Neutrophil (primary cell): ENCODE measurements at regions not wholly inside any gene's neighbourhood (a gene's known extent, or its start where the extent isn't known, plus 50 kb on each side); places are given as distances from the start of the nearest gene placed in this dataset.

ENCODE experiments used
- H3K27ac ChIP-seq: fragments of 200-600 bp; sonication (generic); 2 replicates; pipeline ENCODE4 v1.5.1; 2016; ENCODE audit warnings: mild to moderate bottlenecking, moderate library complexity
- H3K27me3 ChIP-seq: fragments of 200-600 bp; sonication (generic); 2 replicates; pipeline ENCODE4 v1.6.0; 2016; ENCODE audit warnings: mild to moderate bottlenecking
- H3K36me3 ChIP-seq: fragments of 200-600 bp; sonication (generic); 2 replicates; pipeline ENCODE4 v1.5.1; 2017
- H3K4me1 ChIP-seq, 2 experiments: fragments of 200-600 bp in 1 of 2; sonication (generic) in 1 of 2; 1 replicate in 1 of 2; 2 replicates in 1 of 2; pipeline versions ENCODE4 v1.5.1 to v1.6.1; 2013 to 2016; ENCODE audit warnings: low read depth in 1 of 2, low read length in 1 of 2, mild to moderate bottlenecking in 1 of 2, moderate library complexity in 1 of 2; ENCODE audit not compliant: control insufficient read depth in 1 of 2, insufficient read depth in 1 of 2
- H3K4me3 ChIP-seq, 2 experiments: fragments of 200-600 bp in 1 of 2; sonication (generic) in 1 of 2; 1 replicate in 1 of 2; 2 replicates in 1 of 2; pipeline ENCODE4 v1.5.1; 2013 to 2016; ENCODE audit warnings: low read depth in 1 of 2, low read length in 1 of 2, mild to moderate bottlenecking in 1 of 2, moderate library complexity in 1 of 2
- H3K9me3 ChIP-seq: fragments of 200-600 bp; sonication (generic); 2 replicates; pipeline ENCODE4 v1.5.1; 2016
- TF ChIP-seq, protein P1 (sequence below): fragments of 200-600 bp; sonication (generic); IDR thresholded peaks from 2 replicates; pipeline ENCODE4 v1.5.1; 2016; ENCODE audit warnings: antibody characterized with exemption

DNA sequence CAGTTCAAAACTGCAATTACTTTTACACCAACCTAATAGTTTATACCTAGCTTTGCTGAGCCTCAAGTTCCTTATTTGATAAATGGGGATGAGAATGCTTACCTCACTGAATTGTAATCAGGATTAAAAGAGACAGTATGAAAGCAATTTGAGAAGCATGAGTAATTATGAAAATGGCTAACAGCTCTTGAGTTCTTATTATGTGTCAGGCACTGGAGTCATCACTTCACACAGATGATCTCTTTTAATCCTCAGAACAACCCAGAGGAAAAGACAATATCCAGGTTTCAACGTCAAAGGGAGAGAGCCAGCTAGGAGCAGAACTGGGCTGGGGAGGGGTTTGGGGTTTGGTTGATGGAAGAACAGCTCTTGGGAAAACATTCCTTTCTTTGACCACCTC, 221.0 kb upstream of the NWD2 start:
- TF ChIP-seq, protein P1, sequence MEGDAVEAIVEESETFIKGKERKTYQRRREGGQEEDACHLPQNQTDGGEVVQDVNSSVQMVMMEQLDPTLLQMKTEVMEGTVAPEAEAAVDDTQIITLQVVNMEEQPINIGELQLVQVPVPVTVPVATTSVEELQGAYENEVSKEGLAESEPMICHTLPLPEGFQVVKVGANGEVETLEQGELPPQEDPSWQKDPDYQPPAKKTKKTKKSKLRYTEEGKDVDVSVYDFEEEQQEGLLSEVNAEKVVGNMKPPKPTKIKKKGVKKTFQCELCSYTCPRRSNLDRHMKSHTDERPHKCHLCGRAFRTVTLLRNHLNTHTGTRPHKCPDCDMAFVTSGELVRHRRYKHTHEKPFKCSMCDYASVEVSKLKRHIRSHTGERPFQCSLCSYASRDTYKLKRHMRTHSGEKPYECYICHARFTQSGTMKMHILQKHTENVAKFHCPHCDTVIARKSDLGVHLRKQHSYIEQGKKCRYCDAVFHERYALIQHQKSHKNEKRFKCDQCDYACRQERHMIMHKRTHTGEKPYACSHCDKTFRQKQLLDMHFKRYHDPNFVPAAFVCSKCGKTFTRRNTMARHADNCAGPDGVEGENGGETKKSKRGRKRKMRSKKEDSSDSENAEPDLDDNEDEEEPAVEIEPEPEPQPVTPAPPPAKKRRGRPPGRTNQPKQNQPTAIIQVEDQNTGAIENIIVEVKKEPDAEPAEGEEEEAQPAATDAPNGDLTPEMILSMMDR, result no peak
- no peaks in the 10 kb centered on the region for H3K36me3 ChIP-seq
- no peaks in the 10 kb centered on the region for H3K4me1 ChIP-seq
- no peaks in the 10 kb centered on the region for H3K27me3 ChIP-seq
- no peak overlapping the region for H3K27ac ChIP-seq
- H3K9me3 ChIP-seq, result no peaks in the 10 kb centered on the region
- no peak overlapping the region for H3K4me3 ChIP-seq

DNA sequence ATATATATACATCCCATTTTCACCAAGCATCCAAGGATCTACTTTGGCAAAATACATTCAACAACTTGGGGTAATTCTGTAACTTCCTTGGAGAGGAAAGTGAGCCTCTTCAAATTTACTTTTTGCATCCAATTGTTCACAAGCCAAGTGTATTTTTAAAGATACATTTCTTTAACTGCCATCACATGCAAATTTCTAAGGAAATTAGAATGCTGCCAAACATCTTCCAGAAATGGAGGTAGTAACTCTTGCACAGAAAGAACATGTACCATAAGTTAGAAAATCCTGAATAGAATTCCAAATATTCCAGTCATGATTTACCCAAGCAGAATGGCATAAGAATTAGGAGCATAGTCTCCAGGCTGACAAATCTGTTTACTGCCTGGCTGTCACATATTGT, 220.5 kb upstream of the NWD2 start:
- TF ChIP-seq, protein P1, result no peak
- no peak overlapping the region for H3K27ac ChIP-seq

DNA sequence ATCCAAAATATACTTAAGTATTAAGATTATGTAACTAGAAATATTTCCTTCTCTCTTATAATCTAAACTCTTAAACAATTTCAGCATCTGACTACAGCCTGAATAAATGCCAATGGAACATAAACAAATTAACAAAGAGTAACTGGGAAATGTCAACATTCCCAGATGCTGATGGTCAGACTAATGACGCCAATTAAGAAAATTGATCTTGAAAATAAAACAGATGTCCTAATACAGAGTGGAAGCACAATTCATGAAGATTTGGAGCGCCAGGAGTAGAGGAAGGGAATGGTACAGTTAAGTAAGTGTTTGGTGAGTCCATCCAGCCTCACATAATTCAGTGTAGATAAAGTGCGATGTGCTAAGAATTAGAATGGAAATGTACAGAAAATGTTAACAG, 203.7 kb upstream of the NWD2 start:
- Histone ChIP-seq H3K27ac (no peak overlapping the region), H3K4me1 (no peaks in the 10 kb centered on the region), H3K4me3 (no peak overlapping the region), H3K9me3 (no peaks in the 10 kb centered on the region), H3K36me3 (no peaks in the 10 kb centered on the region), H3K27me3 (no peaks in the 10 kb centered on the region)
- TF ChIP-seq, protein P1, result no peak

More for the DNA sequence above, 220.5 kb upstream of the NWD2 start:
- Histone ChIP-seq H3K36me3 (no peaks in the 10 kb centered on the region), H3K9me3 (no peaks in the 10 kb centered on the region), H3K4me1 (no peaks in the 10 kb centered on the region), H3K27me3 (no peaks in the 10 kb centered on the region), H3K4me3 (no peak overlapping the region)

DNA sequence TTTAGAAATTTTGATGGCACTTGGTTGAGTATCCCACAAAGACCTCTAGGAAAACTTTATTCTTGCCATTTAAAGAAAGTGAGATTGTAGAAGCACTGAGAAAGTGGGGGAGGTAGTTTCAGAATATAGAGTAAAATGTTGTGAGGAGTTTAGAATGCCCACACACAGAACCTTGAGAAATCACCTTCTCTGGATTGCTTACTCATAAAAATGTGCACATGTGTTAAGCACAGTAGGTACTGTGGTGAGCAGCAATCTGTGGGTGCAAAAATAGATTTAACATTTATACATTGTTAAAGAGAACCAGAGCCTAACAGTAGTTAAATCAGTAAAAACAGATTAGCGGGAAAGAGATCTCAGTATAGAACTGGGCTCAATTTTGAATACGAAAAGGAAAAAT, 201.2 kb upstream of the NWD2 start:
- H3K9me3 ChIP-seq, result no peaks in the 10 kb centered on the region
- TF ChIP-seq, protein P1, result no peak
- H3K4me1 ChIP-seq, result no peaks in the 10 kb centered on the region
- no peak overlapping the region for H3K27ac ChIP-seq
- H3K4me3 ChIP-seq, result no peak overlapping the region
- no peaks in the 10 kb centered on the region for H3K36me3 ChIP-seq
- H3K27me3 ChIP-seq, result no peaks in the 10 kb centered on the region

DNA sequence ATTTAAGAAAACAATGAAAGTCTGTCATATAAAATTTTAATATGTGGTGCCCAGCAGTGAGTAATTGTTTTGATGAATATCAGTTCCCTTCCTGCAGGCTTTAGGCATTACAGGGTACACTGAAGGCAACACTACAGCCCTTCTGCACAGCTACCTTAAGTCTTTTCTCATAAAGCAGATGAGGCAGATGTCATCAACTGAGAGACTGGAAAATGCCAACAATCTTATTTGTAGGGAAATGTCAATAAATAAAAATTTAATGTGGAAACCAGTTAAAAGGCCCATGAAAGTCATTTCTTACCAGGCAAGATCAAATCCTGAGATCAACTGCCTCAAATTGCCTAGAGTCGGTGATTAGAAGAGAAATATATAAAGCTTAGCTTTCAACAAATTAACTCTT, 193.4 kb upstream of the NWD2 start:
- Histone ChIP-seq H3K27ac (no peak overlapping the region), H3K4me3 (no peak overlapping the region), H3K4me1 (no peaks in the 10 kb centered on the region), H3K9me3 (no peaks in the 10 kb centered on the region), H3K36me3 (no peaks in the 10 kb centered on the region), H3K27me3 (no peaks in the 10 kb centered on the region)
- TF ChIP-seq, protein P1, result no peak

DNA sequence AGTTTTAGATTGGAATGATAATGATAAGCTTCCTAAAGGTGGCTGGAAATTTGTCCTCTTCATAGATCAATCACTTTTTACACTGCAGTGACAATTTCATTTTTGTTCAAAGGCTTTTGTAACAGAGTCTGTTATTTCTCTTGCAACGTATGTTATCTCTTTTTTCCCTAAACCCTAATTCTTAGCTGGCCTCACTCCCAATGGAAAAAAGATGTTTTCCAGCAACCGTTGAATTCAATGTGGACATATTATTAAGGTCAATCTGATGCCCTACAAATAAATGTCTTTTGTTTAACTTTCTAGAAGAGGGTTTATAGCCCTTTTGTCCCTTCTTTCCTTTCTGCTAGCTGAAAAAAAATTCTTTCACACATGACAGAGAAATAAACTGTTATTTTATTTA, 192.7 kb upstream of the NWD2 start:
- Histone ChIP-seq H3K4me3 (no peak overlapping the region), H3K36me3 (no peaks in the 10 kb centered on the region), H3K27me3 (no peaks in the 10 kb centered on the region), H3K4me1 (no peaks in the 10 kb centered on the region), H3K9me3 (no peaks in the 10 kb centered on the region), H3K27ac (no peak overlapping the region)
- TF ChIP-seq, protein P1, result no peak
